NCI-H1694 treated with DMSO at 0.1 percent for 48 hours (cell line): ENCODE measurements at regions not wholly inside any gene's neighbourhood (a gene's known extent, or its start where the extent isn't known, plus 50 kb on each side); places are given as distances from the start of the nearest gene placed in this dataset.
"Not testable (repeated sequence)": the region's sequence is repeated elsewhere in the genome, so short reads cannot be mapped to it uniquely, and the experiment has no call there.

ENCODE experiments used
- DNase-seq: peaks from one replicate; lab custom pipeline; 2025; lab: John Stamatoyannopoulos, UW

- no peak for DNase-seq
Measured at GRCh38 chr1:79207786-79208185, 201.3 kb upstream of the ADGRL4 start.

DNA sequence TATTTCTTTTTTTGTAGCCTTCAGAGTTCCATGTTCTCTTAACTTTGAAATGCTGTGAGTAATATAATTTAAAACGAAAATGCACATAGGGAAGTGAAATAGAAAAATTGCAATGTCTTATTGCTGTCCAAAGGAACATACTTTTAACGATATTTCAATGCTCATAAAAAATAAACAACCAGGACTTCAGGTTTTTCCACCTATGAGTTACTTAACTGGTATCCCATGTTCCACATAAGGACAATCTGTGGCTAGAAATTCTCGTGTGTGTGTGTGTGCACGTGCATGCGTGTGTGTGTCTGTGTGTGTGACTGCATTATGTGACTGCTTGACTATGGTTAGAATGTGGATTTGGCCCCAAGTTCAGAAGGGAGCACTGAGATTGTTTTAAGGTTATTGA, 200.8 kb upstream of the ADGRL4 start:
- DNase-seq, result no peak

- no peak for DNase-seq
Measured at GRCh38 chr1:79204779-79205479, 198.4 kb upstream of the ADGRL4 start.

DNA sequence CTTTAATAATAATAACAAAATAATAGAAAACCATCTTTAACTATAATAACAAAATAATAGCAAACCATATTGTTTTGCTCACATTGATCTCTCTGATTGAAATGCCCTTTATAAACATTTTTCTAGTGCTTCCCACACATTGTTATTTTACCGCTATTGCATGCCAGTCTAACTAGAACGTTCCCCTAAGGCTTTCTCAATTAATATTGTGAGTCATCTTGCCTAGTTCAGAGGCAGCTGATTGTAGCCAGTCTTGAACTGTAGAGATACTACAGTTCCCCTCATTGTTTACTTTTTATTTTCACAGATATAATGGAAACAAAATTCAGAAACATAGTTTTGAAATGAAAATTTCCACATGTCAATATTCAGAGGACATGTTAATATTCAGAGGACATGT, 192.3 kb upstream of the ADGRL4 start:
- DNase-seq, result no peak

GRCh38 chr1:79197421-79197820, 190.9 kb upstream of the ADGRL4 start:
- DNase-seq, result no peak

DNA sequence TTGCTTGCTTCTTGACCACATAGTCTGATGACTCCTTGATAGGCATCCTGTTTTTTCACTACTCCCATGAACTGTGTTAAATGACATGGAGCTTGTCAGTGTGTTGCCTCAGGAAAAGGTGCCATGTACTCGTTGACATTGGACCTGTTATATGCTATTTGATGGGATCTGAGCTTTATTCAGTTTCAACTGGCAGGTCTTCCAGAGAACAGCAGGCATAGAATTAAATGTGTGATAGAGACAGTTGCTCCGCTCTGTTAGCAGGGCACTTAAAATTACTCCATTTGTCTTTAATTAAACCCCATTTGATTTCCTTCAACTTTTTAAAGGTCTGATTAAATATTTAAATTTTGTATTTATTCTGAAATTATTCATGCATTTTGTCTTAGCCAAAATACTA, 189.7 kb upstream of the ADGRL4 start:
- DNase-seq, result no peak

DNA sequence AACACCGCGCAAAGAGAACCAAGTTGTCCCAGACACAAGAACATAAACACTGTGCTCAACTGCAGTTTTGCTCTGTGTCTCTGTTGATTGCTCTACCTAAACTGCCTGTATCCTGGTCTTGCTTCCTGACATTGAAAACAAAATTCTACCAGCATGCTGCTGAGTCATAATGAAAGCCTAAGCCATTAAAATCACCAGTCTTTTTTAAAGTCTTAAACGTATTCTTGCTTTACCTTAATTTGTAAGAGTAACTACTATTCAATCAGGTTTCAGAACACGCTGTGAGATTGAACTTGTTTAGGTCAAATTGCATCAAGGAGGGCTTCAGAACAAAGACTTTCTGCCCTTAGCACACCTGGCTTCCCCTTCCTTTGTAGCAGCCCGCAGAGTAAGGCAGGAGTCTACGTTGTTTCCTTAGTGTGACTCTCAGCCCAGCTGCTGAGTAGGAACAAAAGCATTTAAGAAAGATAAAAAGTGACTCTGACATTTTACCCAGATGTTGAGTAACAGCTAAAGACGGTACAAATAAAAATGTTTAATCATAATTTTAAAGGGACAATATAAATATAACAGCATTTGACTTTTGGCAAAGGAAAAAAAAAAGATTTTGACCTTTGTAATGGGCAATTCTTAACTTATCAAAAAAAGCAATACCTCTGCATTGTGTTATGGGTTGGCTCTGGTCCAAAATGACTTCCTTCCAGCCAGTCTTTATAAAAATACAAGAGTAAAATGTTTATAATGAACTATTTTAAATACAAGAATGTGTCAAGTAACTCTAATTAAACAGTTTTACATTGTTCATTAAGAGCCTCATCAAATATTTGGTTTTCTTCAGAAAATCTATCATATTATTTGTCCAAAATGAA, 186.9 kb upstream of the ADGRL4 start:
- DNase-seq, result no peak

DNA sequence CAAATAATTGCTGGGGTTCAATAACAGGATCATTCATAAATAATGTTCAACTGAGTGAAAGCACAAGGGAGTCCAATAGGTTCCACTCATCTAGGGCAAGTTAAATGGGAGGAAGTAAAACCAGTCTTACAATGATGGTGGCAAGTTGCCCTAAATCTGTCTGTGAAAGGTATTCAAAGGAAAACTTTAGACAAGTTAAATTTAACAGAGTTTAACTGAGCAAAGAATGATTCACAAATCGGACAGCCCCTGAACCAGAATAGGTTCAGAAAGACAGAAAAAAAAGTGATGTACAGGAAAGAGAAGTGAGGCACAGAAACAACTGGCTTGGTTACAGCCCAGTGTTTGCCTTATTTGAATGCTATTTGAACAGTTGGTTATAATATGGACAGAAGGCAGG, 183.5 kb upstream of the ADGRL4 start:
- no peak for DNase-seq

DNA sequence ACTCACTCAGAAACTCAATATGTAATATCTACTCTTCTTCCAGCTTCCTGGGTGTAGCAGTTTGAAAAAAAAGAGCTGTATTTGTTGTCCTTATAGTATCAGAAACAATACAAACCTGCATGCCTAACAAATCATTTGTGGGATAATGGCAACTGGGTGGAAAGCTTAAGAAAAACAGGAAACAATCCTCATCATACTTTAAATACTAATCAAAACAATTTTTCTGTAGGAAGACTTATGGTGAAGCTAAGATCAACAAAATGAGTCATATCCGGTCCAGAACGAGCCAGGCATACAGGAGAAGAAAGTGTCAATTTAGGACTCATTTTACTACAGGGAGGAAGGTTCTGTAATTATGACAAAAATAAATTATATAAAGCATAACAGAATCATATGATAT, 181.8 kb upstream of the ADGRL4 start:
- DNase-seq, result no peak

GRCh38 chr1:79186260-79186659, 179.7 kb upstream of the ADGRL4 start:
- no peak for DNase-seq

GRCh38 chr1:79177844-79178243, 171.3 kb upstream of the ADGRL4 start:
- no peak for DNase-seq

GRCh38 chr1:79161077-79161476, 154.5 kb upstream of the ADGRL4 start:
- DNase-seq, result no peak

- DNase-seq, result no peak
Measured at GRCh38 chr1:79155991-79156390, 149.5 kb upstream of the ADGRL4 start.

- DNase-seq, result no peak
Measured at GRCh38 chr1:79151006-79151796, 144.7 kb upstream of the ADGRL4 start.

DNA sequence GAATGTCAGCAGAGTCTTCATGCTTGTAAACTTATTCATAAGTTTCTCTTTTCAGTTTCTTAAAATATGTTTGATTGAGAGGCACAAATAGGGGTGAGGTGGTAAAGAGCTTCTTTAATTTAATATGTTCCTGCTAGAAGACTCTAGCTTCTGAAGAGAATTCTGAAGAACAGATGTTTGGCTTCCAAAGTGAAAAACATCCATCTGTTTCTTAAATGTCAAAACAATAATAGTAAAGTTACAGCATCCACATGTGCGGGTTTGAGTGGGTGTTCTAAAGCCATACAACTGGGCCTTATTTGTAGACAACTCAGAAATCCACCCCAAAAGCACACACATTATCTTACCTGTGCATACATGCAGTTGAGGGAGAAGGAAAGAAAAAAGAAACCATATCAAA, 144.0 kb upstream of the ADGRL4 start:
- DNase-seq, result no peak

GRCh38 chr1:79138227-79138626, 131.7 kb upstream of the ADGRL4 start:
- not testable (repeated sequence) for DNase-seq

GRCh38 chr1:79133774-79134364, 127.3 kb upstream of the ADGRL4 start:
- no peak for DNase-seq

DNA sequence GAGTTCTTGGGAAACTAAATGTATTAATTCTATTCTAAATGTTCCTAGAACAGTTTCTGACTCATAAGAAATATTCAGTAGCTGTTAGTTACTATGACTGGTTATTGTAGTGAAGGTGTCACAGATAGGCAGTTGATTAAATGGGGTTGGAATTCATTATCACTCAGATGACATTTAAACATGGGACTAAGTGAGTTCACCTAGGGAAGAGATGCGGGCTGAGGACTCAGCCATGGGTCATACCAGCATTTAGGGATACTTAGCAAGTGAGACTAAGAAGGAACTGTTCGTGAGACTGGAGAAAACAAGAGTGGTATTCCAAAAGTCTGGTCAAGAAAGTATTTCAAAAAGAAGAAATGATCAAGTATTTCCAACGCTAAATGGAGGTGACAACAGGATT, 125.1 kb upstream of the ADGRL4 start:
- no peak for DNase-seq

GRCh38 chr1:79129914-79130313, 123.4 kb upstream of the ADGRL4 start:
- no peak for DNase-seq

GRCh38 chr1:79128722-79129121, 122.2 kb upstream of the ADGRL4 start:
- peak; percentile 3 for DNase-seq

- no peak for DNase-seq
Measured at GRCh38 chr1:79124756-79125155, 118.2 kb upstream of the ADGRL4 start.

- no peak for DNase-seq
Measured at GRCh38 chr1:79122521-79122920, 116.0 kb upstream of the ADGRL4 start.
